Osteoblast (primary cell): ENCODE measurements at regions not wholly inside any gene's neighbourhood (a gene's known extent, or its start where the extent isn't known, plus 50 kb on each side); places are given as distances from the start of the nearest gene placed in this dataset.

ENCODE experiments used
- DNase-seq: peaks from one replicate; pipeline ENCODE4 v3.0.0; 2011; ENCODE audit warnings: low spot score, mixed read lengths; ENCODE audit not compliant: insufficient read length; ENCODE audit errors: missing footprints
- H2AFZ ChIP-seq: 2 replicates; pipeline ENCODE4 v1.6.0; 2011; ENCODE audit warnings: mild to moderate bottlenecking, low read length
- H3K27ac ChIP-seq: 2 replicates; pipeline ENCODE4 v1.5.1; 2011; ENCODE audit warnings: mild to moderate bottlenecking, low read depth, low read length, moderate library complexity
- H3K27me3 ChIP-seq: 2 replicates; pipeline ENCODE4 v1.6.0; 2012; ENCODE audit warnings: mild to moderate bottlenecking, control low read depth, inconsistent platforms, low read length, moderate library complexity; ENCODE audit not compliant: insufficient read depth
- H3K36me3 ChIP-seq: 2 replicates; pipeline ENCODE4 v1.5.1; 2011; ENCODE audit warnings: mild to moderate bottlenecking, low read length, control low read depth, moderate library complexity; ENCODE audit not compliant: insufficient read depth
- H3K4me1 ChIP-seq: 2 replicates; pipeline ENCODE4 v1.5.1; 2011; ENCODE audit warnings: mild to moderate bottlenecking, low read length, control low read depth, moderate library complexity; ENCODE audit not compliant: insufficient read depth
- H3K4me2 ChIP-seq: 2 replicates; pipeline ENCODE4 v1.6.0; 2011; ENCODE audit warnings: mild to moderate bottlenecking, low read length; ENCODE audit not compliant: insufficient read depth
- H3K4me3 ChIP-seq: fragments of 200-600 bp; sonication (generic); 3 replicates; pipeline ENCODE4 v1.5.1; 2012; ENCODE audit warnings: mild to moderate bottlenecking, low read length, inconsistent platforms; ENCODE audit not compliant: insufficient read depth
- H3K79me2 ChIP-seq: 2 replicates; pipeline ENCODE4 v1.6.0; 2012; ENCODE audit warnings: mild to moderate bottlenecking, low read length, control low read depth, inconsistent platforms; ENCODE audit not compliant: insufficient read depth
- H3K9me3 ChIP-seq: 2 replicates; pipeline ENCODE4 v1.5.1; 2011; ENCODE audit warnings: low read depth, low read length, control low read depth
- H4K20me1 ChIP-seq: 2 replicates; pipeline ENCODE4 v1.6.0; 2012; ENCODE audit warnings: mild to moderate bottlenecking, low read length, control low read depth; ENCODE audit not compliant: insufficient read depth
- CTCF ChIP-seq: IDR thresholded peaks from 2 replicates; pipeline ENCODE4 v1.5.1; 2011; ENCODE audit warnings: mild to moderate bottlenecking, low read depth, low read length, moderate library complexity; ENCODE audit errors: extremely low read depth

GRCh38 chrX:131397891-131398290, 108.8 kb upstream of the IGSF1 start:
- Histone ChIP-seq H3K36me3 (no peaks in the 10 kb centered on the region), H3K4me1 (no peaks in the 10 kb centered on the region), H3K27me3 (peaks cover 3% of the 10 kb centered on the region), H3K4me2 (no peak overlapping the region), H3K4me3 (no peak overlapping the region), H3K27ac (no peak overlapping the region), H2AFZ (no peak overlapping the region), H4K20me1 (no peaks in the 10 kb centered on the region), H3K9me3 (no peaks in the 10 kb centered on the region), H3K79me2 (no peaks in the 10 kb centered on the region)
- TF ChIP-seq CTCF = no peak
- DNase-seq = no peak

- Histone ChIP-seq H3K4me3 (no peak overlapping the region), H3K4me2 (no peak overlapping the region), H3K4me1 (no peaks in the 10 kb centered on the region), H3K36me3 (no peaks in the 10 kb centered on the region), H2AFZ (no peak overlapping the region), H3K27ac (no peak overlapping the region), H3K27me3 (peaks cover 3% of the 10 kb centered on the region), H3K79me2 (no peaks in the 10 kb centered on the region), H3K9me3 (no peaks in the 10 kb centered on the region), H4K20me1 (no peaks in the 10 kb centered on the region)
- no peak for DNase-seq
- no peak for TF ChIP-seq CTCF
Measured at GRCh38 chrX:131399678-131400428, 110.7 kb upstream of the IGSF1 start.

GRCh38 chrX:131402124-131402811, 113.2 kb upstream of the IGSF1 start:
- no peaks in the 10 kb centered on the region for H3K4me1 ChIP-seq
- no peak overlapping the region for H3K4me3 ChIP-seq
- H3K79me2 ChIP-seq = no peaks in the 10 kb centered on the region
- no peaks in the 10 kb centered on the region for H3K36me3 ChIP-seq
- H3K27me3 ChIP-seq = peaks cover 3% of the 10 kb centered on the region
- no peaks in the 10 kb centered on the region for H3K9me3 ChIP-seq
- DNase-seq = no peak
- TF ChIP-seq CTCF = no peak
- H3K4me2 ChIP-seq = no peak overlapping the region
- no peaks in the 10 kb centered on the region for H4K20me1 ChIP-seq
- no peak overlapping the region for H3K27ac ChIP-seq
- H2AFZ ChIP-seq = no peak overlapping the region

- Histone ChIP-seq H3K4me2 (no peak overlapping the region), H3K27me3 (no peaks in the 10 kb centered on the region), H3K27ac (no peak overlapping the region), H3K4me3 (no peak overlapping the region), H3K4me1 (no peaks in the 10 kb centered on the region), H3K79me2 (no peaks in the 10 kb centered on the region), H4K20me1 (no peaks in the 10 kb centered on the region), H3K9me3 (no peaks in the 10 kb centered on the region), H2AFZ (no peak overlapping the region), H3K36me3 (no peaks in the 10 kb centered on the region)
- no peak for TF ChIP-seq CTCF
- no peak for DNase-seq
Measured at GRCh38 chrX:131405497-131405896, 116.4 kb upstream of the IGSF1 start.
